Gastrocnemius medialis (tissue), 4 donors: ENCODE measurements at regions not wholly inside any gene's neighbourhood (a gene's known extent, or its start where the extent isn't known, plus 50 kb on each side); places are given as distances from the start of the nearest gene placed in this dataset.

Experiments
- POLR2A ChIP-seq, 2 donors: fragments of 450-650 bp; IDR thresholded peaks; one replicate each; pipeline ENCODE4 v1.6.1; 2017; ENCODE audit warnings: antibody characterized with exemption in 2 of 2, mild to moderate bottlenecking in 2 of 2, moderate library complexity in 2 of 2
- TF ChIP-seq, protein P1 (sequence below), 5 experiments: fragments of 450-650 bp in 3 of 5; fragments of 200-600 bp in 2 of 5; sonication (generic) in 2 of 5; IDR thresholded peaks in 4 of 5; conservative IDR thresholded peaks in 1 of 5; 1 replicate in 4 of 5; 2 replicates in 1 of 5; pipeline ENCODE4 v1.5.1; 2016 to 2019; ENCODE audit warnings: antibody characterized with exemption in 5 of 5, mild to moderate bottlenecking in 3 of 5, moderate library complexity in 3 of 5

DNA sequence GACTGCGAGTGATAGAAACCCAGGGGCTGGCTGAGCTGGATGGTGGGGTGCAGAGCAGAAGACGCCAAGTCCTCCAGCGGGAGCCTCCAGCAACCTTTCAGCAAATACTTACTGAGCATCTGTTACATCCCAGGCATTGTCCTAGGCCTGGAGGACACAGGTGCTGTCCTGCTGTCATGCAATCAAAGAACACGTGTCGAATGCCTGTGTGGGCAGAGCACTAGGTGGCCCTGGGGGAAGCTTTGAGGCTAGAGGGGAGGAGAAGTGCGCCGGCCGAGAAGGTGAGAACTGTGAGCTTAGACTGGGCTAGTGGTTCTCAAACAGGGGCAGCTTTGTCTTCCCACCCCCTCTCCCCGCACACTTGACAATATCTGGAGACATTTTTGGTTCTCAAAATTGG is 233.6 kb downstream of the BMP7 start:
- TF ChIP-seq, protein P1, sequence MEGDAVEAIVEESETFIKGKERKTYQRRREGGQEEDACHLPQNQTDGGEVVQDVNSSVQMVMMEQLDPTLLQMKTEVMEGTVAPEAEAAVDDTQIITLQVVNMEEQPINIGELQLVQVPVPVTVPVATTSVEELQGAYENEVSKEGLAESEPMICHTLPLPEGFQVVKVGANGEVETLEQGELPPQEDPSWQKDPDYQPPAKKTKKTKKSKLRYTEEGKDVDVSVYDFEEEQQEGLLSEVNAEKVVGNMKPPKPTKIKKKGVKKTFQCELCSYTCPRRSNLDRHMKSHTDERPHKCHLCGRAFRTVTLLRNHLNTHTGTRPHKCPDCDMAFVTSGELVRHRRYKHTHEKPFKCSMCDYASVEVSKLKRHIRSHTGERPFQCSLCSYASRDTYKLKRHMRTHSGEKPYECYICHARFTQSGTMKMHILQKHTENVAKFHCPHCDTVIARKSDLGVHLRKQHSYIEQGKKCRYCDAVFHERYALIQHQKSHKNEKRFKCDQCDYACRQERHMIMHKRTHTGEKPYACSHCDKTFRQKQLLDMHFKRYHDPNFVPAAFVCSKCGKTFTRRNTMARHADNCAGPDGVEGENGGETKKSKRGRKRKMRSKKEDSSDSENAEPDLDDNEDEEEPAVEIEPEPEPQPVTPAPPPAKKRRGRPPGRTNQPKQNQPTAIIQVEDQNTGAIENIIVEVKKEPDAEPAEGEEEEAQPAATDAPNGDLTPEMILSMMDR (IDR thresholded peaks at IDR 0.05 in 4 of 5, conservative IDR thresholded peaks at IDR 0.05 in 1 of 5): no peak
- no peak for TF ChIP-seq POLR2A (IDR thresholded peaks at IDR 0.05)
